Lung (tissue), 11 donors: ENCODE measurements at regions not wholly inside any gene's neighbourhood (a gene's known extent, or its start where the extent isn't known, plus 50 kb on each side); places are given as distances from the start of the nearest gene placed in this dataset.
"Not testable (repeated sequence)": the region's sequence is repeated elsewhere in the genome, so short reads cannot be mapped to it uniquely, and the experiment has no call there.

Source experiments
- ATAC-seq: fragments of 200-7000 bp; cut with Tn5 transposase; one replicate; pipeline ENCODE4 v1.9.1; 2020; ENCODE audit warnings: moderate number of reproducible peaks; ENCODE audit not compliant: insufficient read depth, low FRiP score
- DNase-seq, 3 donors: peaks; one replicate each; pipeline ENCODE4 v3.0.0-alpha.2; 2013 to 2017
- H3K27ac ChIP-seq, 2 donors: one replicate each; pipeline ENCODE4 v1.5.1; 2013; ENCODE audit warnings: mild to moderate bottlenecking in 2 of 2, moderate library complexity in 2 of 2, control low read depth in 1 of 2, inconsistent platforms in 1 of 2, low read depth in 1 of 2, low read length in 1 of 2
- H3K27me3 ChIP-seq, 3 donors: one replicate each; pipeline ENCODE4 v1.5.1; 2013; ENCODE audit warnings: low read length in 2 of 3; ENCODE audit not compliant: control insufficient read depth in 3 of 3, insufficient read depth in 3 of 3
- H3K36me3 ChIP-seq, 4 donors: one replicate each; pipeline ENCODE4 v1.5.1; 2013; ENCODE audit warnings: low read length in 4 of 4, mild to moderate bottlenecking in 1 of 4, moderate library complexity in 1 of 4; ENCODE audit not compliant: control insufficient read depth in 4 of 4, insufficient read depth in 4 of 4
- H3K4me1 ChIP-seq, 5 donors: one replicate each; pipeline ENCODE4 v1.5.1; 2013; ENCODE audit warnings: low read length in 5 of 5, mild to moderate bottlenecking in 2 of 5, moderate library complexity in 1 of 5; ENCODE audit not compliant: control insufficient read depth in 5 of 5, insufficient read depth in 5 of 5
- H3K4me3 ChIP-seq: one replicate; pipeline ENCODE4 v1.5.1; 2013; ENCODE audit warnings: mild to moderate bottlenecking, control low read depth, moderate library complexity
- H3K9ac ChIP-seq, 2 donors: one replicate each; pipeline ENCODE4 v1.5.1; 2013; ENCODE audit warnings: low read length in 2 of 2, control low read depth in 1 of 2; ENCODE audit not compliant: insufficient read depth in 1 of 2
- H3K9me3 ChIP-seq, 4 donors: one replicate each; pipeline ENCODE4 v1.5.1; 2013; ENCODE audit warnings: low read length in 3 of 4, mild to moderate bottlenecking in 1 of 4, moderate library complexity in 1 of 4; ENCODE audit not compliant: control insufficient read depth in 4 of 4, insufficient read depth in 3 of 4
- WGBS, 2 donors: extraction: QIAGEN DNeasy Blood & Tissue Kit; methylation state at CpG; one replicate each; pipeline ENCODE4 v1.1.7; 2013; 5-methylcytosine and 5-hydroxymethylcytosine counted together
- TF ChIP-seq, protein P1 (sequence below): IDR thresholded peaks from 2 replicates; pipeline ENCODE4 v1.5.1; 2012; ENCODE audit warnings: mild to moderate bottlenecking; ENCODE audit errors: control extremely low read depth, extremely low read depth
- donor health status: control.
- donor health status: control.
- donor health status: Bipolar disorder and iron deficiency.
- donor health status: healthy.
- donor health status: DM: yes; HTN: yes; CAD: no.

DNA sequence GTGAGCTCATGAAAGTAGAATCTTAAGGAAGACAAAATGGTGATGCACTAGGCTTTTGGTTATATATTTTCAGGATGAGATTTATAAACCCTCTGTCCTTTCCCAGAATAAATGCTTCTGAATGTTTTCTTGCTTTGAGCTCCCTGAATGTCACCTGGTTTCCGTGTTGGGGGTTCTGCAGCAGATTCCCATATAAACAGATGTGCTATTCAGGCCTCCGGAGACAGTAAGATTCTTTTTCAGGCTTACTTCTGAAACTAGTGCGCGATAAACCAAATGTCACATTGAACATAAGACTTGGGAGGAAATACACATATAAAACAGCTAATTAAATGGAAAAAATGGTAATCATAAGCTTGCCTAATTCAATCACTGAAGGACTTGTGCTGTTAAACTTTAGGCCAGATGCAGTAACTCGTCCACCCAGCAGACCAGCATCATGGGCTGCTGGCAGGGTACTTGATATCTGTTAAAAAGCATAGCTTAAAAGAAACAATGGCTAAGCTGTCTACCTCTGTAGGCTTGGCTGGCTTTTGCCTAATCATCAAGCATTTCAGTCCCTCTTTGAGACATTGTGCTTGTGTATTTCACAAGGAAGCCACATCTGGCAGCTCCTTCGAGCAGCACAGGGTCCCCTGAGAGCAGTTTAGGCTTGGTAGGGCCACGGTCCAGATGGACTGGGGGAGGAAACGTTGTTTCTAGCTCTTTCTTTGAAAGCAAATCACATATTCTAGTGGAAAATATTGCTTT lies 281.2 kb upstream of the KIAA1217 start:
- Histone ChIP-seq H3K9ac (no peak overlapping the region), H3K4me1 (no peaks in the 10 kb centered on the region), H3K9me3 (no peaks in the 10 kb centered on the region), H3K27ac (no peak overlapping the region), H3K4me3 (no peak overlapping the region), H3K36me3 (no peaks in the 10 kb centered on the region), H3K27me3 (no peaks in the 10 kb centered on the region)
- WGBS, 2 donors = 72 to 75% methylated on average over 8 of the region's 8 CpGs
- ATAC-seq (no peak), DNase-seq (no peak)
- TF ChIP-seq, protein P1, sequence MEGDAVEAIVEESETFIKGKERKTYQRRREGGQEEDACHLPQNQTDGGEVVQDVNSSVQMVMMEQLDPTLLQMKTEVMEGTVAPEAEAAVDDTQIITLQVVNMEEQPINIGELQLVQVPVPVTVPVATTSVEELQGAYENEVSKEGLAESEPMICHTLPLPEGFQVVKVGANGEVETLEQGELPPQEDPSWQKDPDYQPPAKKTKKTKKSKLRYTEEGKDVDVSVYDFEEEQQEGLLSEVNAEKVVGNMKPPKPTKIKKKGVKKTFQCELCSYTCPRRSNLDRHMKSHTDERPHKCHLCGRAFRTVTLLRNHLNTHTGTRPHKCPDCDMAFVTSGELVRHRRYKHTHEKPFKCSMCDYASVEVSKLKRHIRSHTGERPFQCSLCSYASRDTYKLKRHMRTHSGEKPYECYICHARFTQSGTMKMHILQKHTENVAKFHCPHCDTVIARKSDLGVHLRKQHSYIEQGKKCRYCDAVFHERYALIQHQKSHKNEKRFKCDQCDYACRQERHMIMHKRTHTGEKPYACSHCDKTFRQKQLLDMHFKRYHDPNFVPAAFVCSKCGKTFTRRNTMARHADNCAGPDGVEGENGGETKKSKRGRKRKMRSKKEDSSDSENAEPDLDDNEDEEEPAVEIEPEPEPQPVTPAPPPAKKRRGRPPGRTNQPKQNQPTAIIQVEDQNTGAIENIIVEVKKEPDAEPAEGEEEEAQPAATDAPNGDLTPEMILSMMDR = no peak

DNA sequence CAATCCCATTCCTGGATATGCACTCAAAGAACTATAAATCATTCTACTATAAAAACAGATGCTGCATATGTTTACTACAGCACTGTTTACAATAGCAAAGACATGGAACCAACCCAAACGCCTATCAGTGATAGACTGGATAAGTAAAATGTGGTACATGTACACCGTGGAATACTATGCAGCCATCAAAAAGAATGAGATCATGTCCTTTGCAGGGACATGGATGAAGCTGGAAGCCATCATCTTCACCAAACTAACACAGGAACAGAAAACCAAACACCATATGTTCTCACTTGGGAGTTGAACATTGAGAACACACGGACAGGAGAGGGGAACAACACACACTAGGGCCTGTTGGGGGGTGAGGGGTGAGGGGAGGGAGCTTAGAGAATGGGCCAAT lies 274.9 kb upstream of the KIAA1217 start:
- H3K9ac ChIP-seq, ATAC-seq, H3K9me3 ChIP-seq, H3K27ac ChIP-seq, DNase-seq, H3K36me3 ChIP-seq, H3K4me1 ChIP-seq, H3K4me3 ChIP-seq, H3K27me3 ChIP-seq: not testable (repeated sequence)
- WGBS, 2 donors = 29 to 57% methylated on average over 3 of the region's 3 CpGs

DNA sequence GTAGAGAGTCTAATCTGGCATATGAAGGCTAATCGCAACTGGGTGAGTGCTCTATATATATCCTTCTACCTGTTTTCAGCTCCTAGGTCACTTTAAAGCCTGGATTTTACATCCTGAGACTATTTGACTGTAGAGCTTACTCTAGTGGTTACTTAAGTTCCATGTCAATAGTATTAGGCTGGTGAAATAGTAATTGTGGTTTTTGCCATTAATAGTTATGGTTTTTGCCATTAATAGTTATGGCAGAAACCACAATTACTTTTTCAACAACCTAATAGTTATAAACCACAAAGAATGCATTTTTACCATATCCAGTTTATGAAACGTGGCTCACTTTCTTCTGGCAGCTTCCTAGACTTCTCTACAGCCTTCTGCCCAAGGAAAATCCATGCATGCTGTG lies 263.1 kb upstream of the KIAA1217 start:
- Histone ChIP-seq H3K9me3 (no peaks in the 10 kb centered on the region), H3K4me3 (no peak overlapping the region), H3K9ac (no peak overlapping the region), H3K36me3 (no peaks in the 10 kb centered on the region), H3K4me1 (no peaks in the 10 kb centered on the region), H3K27me3 (no peaks in the 10 kb centered on the region), H3K27ac (no peak overlapping the region)
- ATAC-seq (no peak), DNase-seq (no peak)
- TF ChIP-seq, protein P1 = no peak
- 54 to 74% methylated on average over 2 of the region's 2 CpGs for WGBS, 2 donors

DNA sequence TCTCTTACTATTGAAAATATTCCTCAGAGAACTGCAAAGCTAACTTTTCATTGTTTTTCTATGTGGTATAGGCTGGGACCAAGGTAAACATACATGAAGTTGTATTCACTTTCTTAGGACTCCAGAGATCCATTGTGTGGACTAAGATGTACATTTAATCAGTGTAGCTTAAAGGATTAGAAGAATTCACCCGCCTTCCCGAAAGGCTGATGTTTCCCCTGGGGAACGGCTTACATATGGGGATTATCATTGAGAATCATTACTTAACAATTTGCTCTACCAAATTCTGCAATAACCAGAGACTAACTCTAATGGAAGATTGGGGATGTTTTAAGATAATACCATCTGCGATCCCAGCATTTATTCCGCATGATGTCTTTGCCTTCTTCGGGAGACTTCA lies 257.1 kb upstream of the KIAA1217 start:
- no peaks in the 10 kb centered on the region for H3K9me3 ChIP-seq
- H3K36me3 ChIP-seq = no peaks in the 10 kb centered on the region
- ATAC-seq (no peak), DNase-seq (no peak)
- no peak overlapping the region for H3K9ac ChIP-seq
- H3K4me1 ChIP-seq = no peaks in the 10 kb centered on the region
- H3K27ac ChIP-seq = no peak overlapping the region
- H3K27me3 ChIP-seq = no peaks in the 10 kb centered on the region
- WGBS, 2 donors = 80 to 86% methylated on average over 6 of the region's 6 CpGs
- no peak overlapping the region for H3K4me3 ChIP-seq
- TF ChIP-seq, protein P1 = no peak
